Fibroblast of pulmonary artery (primary cell): ENCODE measurements at regions not wholly inside any gene's neighbourhood (a gene's known extent, or its start where the extent isn't known, plus 50 kb on each side); places are given as distances from the start of the nearest gene placed in this dataset.

Experiments used
- DNase-seq: peaks from one replicate; pipeline ENCODE4 v3.0.0-alpha.2; 2010; ENCODE audit warnings: low read depth
- H3K4me3 ChIP-seq: replicated peaks from 2 replicates; pipeline ENCODE4 v1.5.1; 2011; ENCODE audit warnings: low read depth, mild to moderate bottlenecking, control low read depth, low read length, moderate library complexity
- TF ChIP-seq, protein P1 (sequence below): IDR thresholded peaks from 2 replicates; pipeline ENCODE4 v1.5.1; 2011; ENCODE audit warnings: mild to moderate bottlenecking, control low read depth, low read length, inconsistent platforms; ENCODE audit errors: missing control alignments

DNA sequence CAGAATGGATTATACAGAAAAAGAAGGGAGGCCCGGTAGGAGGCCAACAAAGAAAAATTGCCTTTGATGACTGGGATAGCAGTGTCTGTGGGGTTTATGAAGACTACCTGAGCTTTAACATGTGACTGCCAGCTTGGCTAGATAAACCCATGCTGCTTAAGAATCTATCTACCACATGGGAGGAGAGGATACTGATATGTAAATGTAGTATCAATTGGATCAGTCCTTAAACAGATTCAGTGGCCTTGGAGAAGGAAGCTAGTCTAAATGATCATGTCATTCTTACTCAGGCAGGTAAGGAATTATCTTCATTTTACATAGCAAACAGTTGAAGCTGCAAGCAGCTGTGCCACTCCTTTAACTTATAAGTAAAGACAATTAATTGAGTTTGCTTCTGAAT, 50.0 kb upstream of the SYNPR start:
- no peak for DNase-seq
- no peak overlapping the region for H3K4me3 ChIP-seq
- TF ChIP-seq, protein P1, sequence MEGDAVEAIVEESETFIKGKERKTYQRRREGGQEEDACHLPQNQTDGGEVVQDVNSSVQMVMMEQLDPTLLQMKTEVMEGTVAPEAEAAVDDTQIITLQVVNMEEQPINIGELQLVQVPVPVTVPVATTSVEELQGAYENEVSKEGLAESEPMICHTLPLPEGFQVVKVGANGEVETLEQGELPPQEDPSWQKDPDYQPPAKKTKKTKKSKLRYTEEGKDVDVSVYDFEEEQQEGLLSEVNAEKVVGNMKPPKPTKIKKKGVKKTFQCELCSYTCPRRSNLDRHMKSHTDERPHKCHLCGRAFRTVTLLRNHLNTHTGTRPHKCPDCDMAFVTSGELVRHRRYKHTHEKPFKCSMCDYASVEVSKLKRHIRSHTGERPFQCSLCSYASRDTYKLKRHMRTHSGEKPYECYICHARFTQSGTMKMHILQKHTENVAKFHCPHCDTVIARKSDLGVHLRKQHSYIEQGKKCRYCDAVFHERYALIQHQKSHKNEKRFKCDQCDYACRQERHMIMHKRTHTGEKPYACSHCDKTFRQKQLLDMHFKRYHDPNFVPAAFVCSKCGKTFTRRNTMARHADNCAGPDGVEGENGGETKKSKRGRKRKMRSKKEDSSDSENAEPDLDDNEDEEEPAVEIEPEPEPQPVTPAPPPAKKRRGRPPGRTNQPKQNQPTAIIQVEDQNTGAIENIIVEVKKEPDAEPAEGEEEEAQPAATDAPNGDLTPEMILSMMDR = no peak
